ENCODE measurements at regions not wholly inside any gene's neighbourhood (a gene's known extent, or its start where the extent isn't known, plus 50 kb on each side); places are given as distances from the start of the nearest gene placed in this dataset.

DNA sequence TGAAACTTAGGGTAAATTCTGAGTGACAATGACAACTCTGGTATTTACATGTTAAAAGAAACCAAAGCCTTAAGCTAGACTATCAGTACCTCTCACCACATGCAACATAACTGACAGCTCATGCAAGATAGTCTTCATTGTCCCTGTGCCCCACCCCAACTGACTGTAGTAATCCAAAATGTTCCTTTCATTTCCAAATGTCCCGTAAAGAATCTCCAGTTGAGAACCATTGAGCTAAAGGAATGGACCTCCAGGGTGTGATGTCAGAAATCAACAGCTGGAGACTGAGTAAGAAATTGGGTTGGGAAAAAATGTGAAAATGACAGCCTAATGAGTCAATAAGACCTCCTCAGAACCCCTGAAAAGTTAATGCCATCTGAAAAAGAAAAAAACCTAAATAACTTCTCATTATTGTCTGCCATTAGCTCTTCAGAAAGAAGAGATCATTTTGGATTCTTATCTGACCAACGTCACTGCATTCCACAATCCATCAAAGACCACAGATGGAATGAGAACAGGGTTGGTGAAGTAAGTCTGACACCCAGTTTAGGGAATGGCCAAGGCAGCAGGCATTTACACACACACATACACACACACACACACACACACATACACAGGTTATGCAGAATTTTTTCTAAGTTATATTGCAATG lies 51.7 kb upstream of the ACVR2A start:
- in situ Hi-C loops (cut with MboI; ENCODE audit: low sequenced_read_pairs): no loop called here

DNA sequence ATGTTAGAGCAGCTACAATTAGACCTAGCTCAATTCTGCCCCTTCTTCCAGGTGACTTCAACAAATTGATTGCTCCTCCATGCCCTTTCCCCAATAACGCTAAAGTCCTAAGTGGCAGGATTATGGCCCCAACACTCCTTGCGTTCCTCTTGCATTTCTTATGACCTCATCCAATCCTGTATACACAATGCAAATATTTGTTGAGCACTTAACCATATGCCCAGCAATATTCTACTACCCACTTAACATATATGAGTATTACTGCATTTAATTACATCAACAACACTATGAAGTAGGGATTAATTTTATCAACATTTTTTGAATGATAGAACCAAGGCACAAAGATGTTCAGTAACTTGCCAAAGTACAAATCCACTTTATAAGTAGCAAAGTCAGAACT lies 54.2 kb upstream of the ACVR2A start:
- in situ Hi-C loops (cut with MboI; ENCODE audit: low sequenced_read_pairs): no loop called here

DNA sequence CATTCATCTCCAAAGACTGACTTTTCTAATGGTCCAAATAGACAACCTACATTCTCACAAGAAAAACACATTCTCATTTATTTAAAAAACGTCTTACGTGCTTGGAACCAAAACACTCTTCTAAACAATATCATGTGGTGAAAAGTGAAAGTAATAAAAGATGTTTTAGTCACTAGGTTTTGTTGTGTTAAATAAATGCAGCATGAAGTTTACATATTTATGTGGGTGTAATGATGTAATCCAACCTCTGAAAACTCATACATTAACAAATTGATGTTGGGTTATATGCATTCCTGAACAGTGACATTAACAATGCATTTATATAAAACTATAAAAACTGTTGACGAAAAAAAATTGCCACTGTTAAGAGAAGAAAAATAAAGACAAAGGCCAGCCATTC lies 55.1 kb upstream of the ACVR2A start:
- in situ Hi-C loops (cut with MboI; ENCODE audit: low sequenced_read_pairs): no loop called here

DNA sequence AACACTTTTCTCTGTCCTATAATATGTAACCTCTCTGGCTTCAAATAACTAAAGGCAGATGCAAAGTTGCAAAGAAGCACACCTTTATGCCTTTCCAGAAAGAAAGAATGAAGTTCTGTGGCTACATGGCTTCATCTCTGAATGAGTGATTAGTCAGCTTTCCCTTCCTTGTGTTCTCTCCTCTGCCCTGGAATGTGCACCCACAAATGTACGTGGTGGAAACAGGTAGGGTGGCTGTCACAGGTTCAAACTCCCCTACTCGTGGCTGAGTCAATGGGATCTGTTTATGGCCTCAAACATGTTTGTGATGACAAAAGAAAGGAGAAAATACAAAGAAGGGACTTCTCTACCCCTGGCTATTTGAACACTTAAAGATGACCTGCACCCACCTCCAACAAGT lies 55.5 kb upstream of the ACVR2A start:
- in situ Hi-C loops (cut with MboI; ENCODE audit: low sequenced_read_pairs): no loop called here

DNA sequence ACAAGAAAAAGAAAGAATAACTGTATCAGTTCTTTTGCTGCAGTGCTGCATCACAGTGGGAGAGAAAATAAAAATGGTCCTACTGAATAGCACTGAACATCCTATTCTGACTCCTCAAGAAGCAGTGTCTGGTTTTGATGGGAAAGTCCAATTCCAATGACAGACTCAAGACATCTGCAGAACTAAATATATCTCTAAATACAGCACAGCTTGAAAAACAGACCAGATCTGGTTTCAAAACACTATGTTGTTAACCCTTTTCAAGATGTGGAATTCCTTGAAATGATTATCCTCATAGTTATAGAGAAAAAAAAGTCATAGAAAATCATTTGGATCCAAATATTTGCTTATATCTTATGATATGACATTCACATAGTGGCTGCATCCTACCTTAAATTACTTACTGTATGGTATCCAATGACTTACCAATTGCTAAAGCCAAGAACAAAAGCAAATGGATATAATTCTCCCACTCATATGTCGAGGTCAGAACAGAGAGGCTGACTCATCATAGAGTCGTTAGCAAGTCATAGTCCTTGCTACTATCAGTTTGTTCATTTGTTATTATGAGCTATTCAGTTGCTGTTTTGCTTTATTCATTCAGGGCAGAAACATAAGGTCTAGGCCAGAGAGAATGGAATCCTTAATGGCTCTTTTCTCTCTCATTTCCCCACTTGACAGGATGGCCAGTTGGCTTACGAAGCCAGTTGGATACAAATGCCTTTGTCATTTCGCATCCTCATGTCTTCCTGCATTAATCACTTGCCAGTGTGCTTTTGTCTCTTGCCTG lies 62.5 kb upstream of the ACVR2A start:
- in situ Hi-C loops (cut with MboI; ENCODE audit: low sequenced_read_pairs): no loop called here

DNA sequence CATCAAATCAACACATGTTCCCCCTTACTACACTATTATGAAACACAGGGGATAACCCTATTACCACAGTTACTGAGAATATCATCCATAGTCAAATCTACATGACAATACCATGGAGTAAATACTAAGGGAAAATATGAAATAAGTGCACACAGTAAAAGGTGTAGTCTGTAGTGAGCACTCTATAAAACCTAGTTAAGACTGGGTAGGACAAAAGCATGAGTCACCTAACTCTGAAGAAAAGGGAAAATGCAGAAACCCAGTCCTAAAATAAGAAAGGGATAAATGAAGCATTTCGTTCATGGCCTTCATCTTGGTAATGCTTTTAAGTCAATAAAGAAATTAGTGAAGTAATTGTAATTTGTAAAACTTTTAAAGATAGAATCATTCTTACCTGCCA lies 65.4 kb upstream of the ACVR2A start:
- in situ Hi-C loops (cut with MboI; ENCODE audit: low sequenced_read_pairs): no loop called here

DNA sequence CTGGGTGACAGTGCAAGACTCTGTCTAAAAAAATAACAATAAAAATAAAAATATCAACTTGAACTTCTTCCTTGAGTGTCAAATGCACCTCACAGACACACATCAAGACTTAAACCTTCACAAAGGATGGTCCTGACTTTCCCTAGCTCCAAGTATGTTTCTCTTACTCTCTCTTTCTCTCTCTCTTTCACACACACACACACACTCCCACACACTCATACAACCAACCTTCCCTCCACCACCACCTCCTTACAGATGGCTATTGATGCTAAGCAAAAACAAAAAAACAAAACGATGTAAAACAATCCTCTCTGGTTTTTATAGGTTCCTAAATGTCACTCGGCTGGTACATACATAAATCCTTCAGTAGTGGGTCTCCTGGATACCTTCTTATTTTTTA lies 67.4 kb upstream of the ACVR2A start:
- in situ Hi-C loops (cut with MboI; ENCODE audit: low sequenced_read_pairs): no loop called here

GRCh38 chr2:147774805-147775204 lies 70.0 kb upstream of the ACVR2A start:
- in situ Hi-C loops (cut with MboI; ENCODE audit: low sequenced_read_pairs): no loop called here

GRCh38 chr2:147773479-147773878 lies 71.3 kb upstream of the ACVR2A start:
- in situ Hi-C loops (cut with MboI; ENCODE audit: low sequenced_read_pairs): no loop called here

- in situ Hi-C loops (cut with MboI; ENCODE audit: low sequenced_read_pairs): no loop called here
Measured at GRCh38 chr2:147772781-147773180, 72.0 kb upstream of the ACVR2A start.

DNA sequence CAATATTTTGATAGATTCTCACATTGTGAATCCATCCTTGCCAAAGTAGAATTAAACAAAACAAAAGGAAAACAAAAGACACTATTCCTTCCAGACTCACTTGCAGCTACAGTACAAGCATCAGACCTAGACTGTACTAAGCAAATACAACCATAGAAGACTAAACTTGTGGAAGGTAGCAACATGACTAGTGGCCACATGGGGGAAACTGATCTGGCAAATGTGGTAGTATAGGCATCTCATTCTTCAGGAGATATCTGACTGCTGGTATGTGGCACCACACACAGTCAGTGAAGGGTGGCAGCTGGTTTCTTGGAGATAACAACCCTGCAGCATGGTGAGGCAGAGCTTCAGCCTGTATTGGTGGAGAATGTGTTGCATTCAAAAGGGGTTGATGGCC lies 81.0 kb upstream of the ACVR2A start:
- in situ Hi-C loops (cut with MboI; ENCODE audit: low sequenced_read_pairs): no loop called here

DNA sequence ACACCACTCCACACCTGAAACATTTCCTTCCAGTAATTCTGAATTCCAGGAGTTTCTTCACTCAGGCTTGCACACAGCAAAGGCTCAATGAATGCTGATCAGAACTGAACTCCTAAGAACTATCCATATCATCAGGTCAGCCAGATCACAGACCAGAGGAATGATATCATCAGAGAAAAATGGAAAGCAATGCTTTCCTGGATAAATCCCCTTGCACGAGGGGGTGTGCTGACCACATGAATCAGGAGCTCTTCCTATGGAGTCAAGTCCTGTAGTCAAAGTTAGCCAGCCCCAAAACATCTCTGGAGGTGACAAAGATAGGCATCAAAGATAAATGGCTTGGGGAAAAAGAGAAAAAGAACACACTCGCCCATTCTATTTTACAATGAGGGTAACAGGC lies 83.8 kb upstream of the ACVR2A start:
- in situ Hi-C loops (cut with MboI; ENCODE audit: low sequenced_read_pairs): no loop called here

DNA sequence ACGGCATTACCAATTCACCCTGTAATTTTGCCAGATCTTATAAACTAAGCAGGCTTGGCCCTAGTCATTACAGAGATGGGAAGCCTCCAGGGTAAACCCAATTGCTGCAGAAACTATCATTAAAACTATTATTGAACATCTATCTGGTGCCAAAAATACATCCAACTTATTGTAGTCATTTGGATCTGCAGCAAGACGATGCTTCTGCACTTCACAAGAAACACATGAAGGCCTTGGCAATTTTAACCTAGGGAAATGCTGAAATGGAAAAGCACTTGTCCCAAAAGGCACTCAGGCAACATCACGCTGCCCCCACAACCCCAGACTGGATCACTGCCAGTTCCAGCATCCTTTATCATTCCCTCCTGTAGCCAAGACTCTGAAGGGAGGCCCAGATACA lies 85.3 kb upstream of the ACVR2A start:
- in situ Hi-C loops (cut with MboI; ENCODE audit: low sequenced_read_pairs): no loop called here

GRCh38 chr2:147758821-147759220 lies 86.0 kb upstream of the ACVR2A start:
- in situ Hi-C loops (cut with MboI; ENCODE audit: low sequenced_read_pairs): no loop called here

DNA sequence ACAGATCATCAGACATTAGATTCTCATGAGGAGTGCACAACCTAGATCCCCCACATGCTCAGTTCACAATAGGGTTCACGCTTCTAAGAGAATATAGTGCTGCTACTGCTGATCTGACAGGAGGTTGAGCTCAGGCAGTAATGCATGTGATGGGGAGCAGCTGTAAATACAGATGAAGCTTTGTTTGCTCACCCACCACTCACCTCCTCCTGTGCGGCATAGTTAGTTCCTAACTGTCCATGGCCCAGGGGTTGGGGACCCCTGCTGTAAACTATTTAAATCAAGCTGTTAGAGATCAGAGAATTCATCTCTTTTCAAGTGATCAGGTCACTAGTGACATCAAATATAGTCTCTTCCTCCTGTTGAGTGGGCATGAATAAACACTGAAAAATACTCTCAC lies 88.8 kb upstream of the ACVR2A start:
- in situ Hi-C loops (cut with MboI; ENCODE audit: low sequenced_read_pairs): no loop called here

GRCh38 chr2:147740211-147740927 lies 104.5 kb upstream of the ACVR2A start:
- in situ Hi-C loops (cut with MboI; ENCODE audit: low sequenced_read_pairs): no loop called here

- in situ Hi-C loops (cut with MboI; ENCODE audit: low sequenced_read_pairs): no loop called here
Measured at GRCh38 chr2:147739508-147739907, 105.3 kb upstream of the ACVR2A start.

GRCh38 chr2:147718831-147719230 lies 126.0 kb upstream of the ACVR2A start:
- in situ Hi-C loops (cut with MboI; ENCODE audit: low sequenced_read_pairs): no loop called here

GRCh38 chr2:147716906-147717305 lies 127.9 kb upstream of the ACVR2A start:
- in situ Hi-C loops (cut with MboI; ENCODE audit: low sequenced_read_pairs): no loop called here

DNA sequence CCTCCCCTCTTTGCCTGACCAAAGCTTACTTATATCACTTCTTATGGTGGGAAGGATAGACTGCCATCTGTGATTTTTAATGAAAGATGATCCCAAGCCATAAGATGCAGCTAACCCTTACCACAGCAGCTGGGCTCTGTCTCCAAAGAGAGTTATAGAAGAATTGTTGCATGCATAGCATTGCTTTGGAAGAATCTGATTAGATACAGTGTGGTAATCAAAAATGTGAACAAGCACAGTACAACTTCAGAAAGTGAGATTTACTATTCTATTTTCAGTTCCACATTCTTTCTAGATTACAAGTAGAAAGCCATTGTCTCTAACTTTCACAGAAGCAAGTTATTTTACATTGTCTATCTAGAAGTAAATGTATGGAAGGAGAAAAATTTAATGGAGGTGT lies 129.0 kb upstream of the ACVR2A start:
- in situ Hi-C loops (cut with MboI; ENCODE audit: low sequenced_read_pairs): no loop called here

- in situ Hi-C loops (cut with MboI; ENCODE audit: low sequenced_read_pairs): no loop called here
Measured at GRCh38 chr2:147714582-147714981, 130.2 kb upstream of the ACVR2A start.

DNA sequence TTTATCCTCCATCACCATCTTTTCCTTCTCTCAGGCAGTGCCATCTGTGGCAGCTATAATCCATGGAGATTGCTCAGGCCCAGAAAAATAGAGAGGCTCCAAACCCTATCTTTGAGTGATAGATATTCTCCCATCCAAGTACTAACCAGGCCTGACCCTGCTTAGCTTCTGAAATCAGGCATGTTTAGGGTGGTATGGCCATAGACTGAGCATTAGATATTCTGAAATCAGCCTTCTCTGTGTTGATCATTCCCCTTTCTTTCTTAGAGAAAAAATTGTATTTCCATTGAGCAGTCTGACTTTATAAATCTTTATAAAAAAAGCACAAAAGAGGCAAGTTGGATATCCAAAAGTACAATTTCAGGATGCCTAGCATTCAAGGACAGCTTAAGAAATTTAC lies 131.5 kb upstream of the ACVR2A start:
- in situ Hi-C loops (cut with MboI; ENCODE audit: low sequenced_read_pairs): no loop called here
